ENCODE measurements at regions not wholly inside any gene's neighbourhood (a gene's known extent, or its start where the extent isn't known, plus 50 kb on each side); places are given as distances from the start of the nearest gene placed in this dataset.
A peak's percentile ranks its signal among the peaks of the same experiment; 100 is the strongest.
"Not testable (repeated sequence)": the region's sequence is repeated elsewhere in the genome, so short reads cannot be mapped to it uniquely, and the experiment has no call there.

- no peak for DNase-seq
These were observed 118.2 kb upstream of the C7orf33 start for GRCh38 chr7:148472406-148472805.

- no peak for DNase-seq
These were observed 116.7 kb upstream of the C7orf33 start for GRCh38 chr7:148473703-148474480.

- no peak for DNase-seq
These were observed 116.0 kb upstream of the C7orf33 start for GRCh38 chr7:148474481-148475025.

- DNase-seq, result no peak
These were observed 112.0 kb upstream of the C7orf33 start for GRCh38 chr7:148478551-148478950.

- DNase-seq, result no peak
These were observed 110.0 kb upstream of the C7orf33 start for GRCh38 chr7:148480479-148481146.

- no peak for DNase-seq
These were observed 109.4 kb upstream of the C7orf33 start for GRCh38 chr7:148481147-148481526.

- no peak for DNase-seq
These were observed 108.5 kb upstream of the C7orf33 start for GRCh38 chr7:148481971-148482626.

GRCh38 chr7:148483515-148484308, 106.9 kb upstream of the C7orf33 start:
- DNase-seq, result no peak

GRCh38 chr7:148484486-148484885, 106.1 kb upstream of the C7orf33 start:
- no peak for DNase-seq

- no peak for DNase-seq
These were observed 104.9 kb upstream of the C7orf33 start for GRCh38 chr7:148485618-148486017.

GRCh38 chr7:148486937-148487336, 103.6 kb upstream of the C7orf33 start:
- no peak for DNase-seq

- no peak for DNase-seq
These were observed 102.7 kb upstream of the C7orf33 start for GRCh38 chr7:148487912-148488311.

GRCh38 chr7:148489678-148490077, 100.9 kb upstream of the C7orf33 start:
- DNase-seq, result no peak

- DNase-seq, result no peak
These were observed 98.3 kb upstream of the C7orf33 start for GRCh38 chr7:148492157-148492860.

GRCh38 chr7:148495605-148496004, 95.0 kb upstream of the C7orf33 start:
- DNase-seq, result no peak

GRCh38 chr7:148500978-148501377, 89.6 kb upstream of the C7orf33 start:
- DNase-seq, result no peak

GRCh38 chr7:148503900-148504487, 86.6 kb upstream of the C7orf33 start:
- peak; percentile 8 for DNase-seq

- no peak for DNase-seq
These were observed 84.8 kb upstream of the C7orf33 start for GRCh38 chr7:148505645-148506375.

- not testable (repeated sequence) for DNase-seq
These were observed 83.4 kb upstream of the C7orf33 start for GRCh38 chr7:148507064-148507573.

GRCh38 chr7:148507787-148508186, 82.8 kb upstream of the C7orf33 start:
- DNase-seq, result no peak

GRCh38 chr7:148514236-148514635, 76.3 kb upstream of the C7orf33 start:
- no peak for DNase-seq
